Glutamatergic neuron (in vitro differentiated cells): ENCODE measurements at regions not wholly inside any gene's neighbourhood (a gene's known extent, or its start where the extent isn't known, plus 50 kb on each side); places are given as distances from the start of the nearest gene placed in this dataset.

Experiments
- DNase-seq: peaks from one replicate; pipeline ENCODE4 v3.0.0; 2022
- H3K27ac Mint-ChIP-seq: one replicate; pipeline ENCODE4 v1.8.0; 2020; ENCODE audit warnings: mild to moderate bottlenecking, mixed read lengths, inconsistent platforms; ENCODE audit not compliant: unreplicated experiment
- H3K27me3 Mint-ChIP-seq: one replicate; pipeline ENCODE4 v1.8.0; 2020; ENCODE audit warnings: mild to moderate bottlenecking, moderate library complexity, mixed read lengths, inconsistent platforms; ENCODE audit not compliant: unreplicated experiment
- H3K36me3 Mint-ChIP-seq: one replicate; pipeline ENCODE4 v1.8.0; 2020; ENCODE audit warnings: mild to moderate bottlenecking, mixed read lengths, inconsistent platforms; ENCODE audit not compliant: unreplicated experiment
- H3K4me1 Mint-ChIP-seq: one replicate; pipeline ENCODE4 v1.8.0; 2020; ENCODE audit warnings: mild to moderate bottlenecking, low read depth, mixed read lengths, inconsistent platforms; ENCODE audit not compliant: unreplicated experiment
- H3K4me3 Mint-ChIP-seq: one replicate; pipeline ENCODE4 v1.8.0; 2020; ENCODE audit warnings: mild to moderate bottlenecking, mixed read lengths, inconsistent platforms; ENCODE audit not compliant: unreplicated experiment
- H3K9me3 Mint-ChIP-seq: one replicate; pipeline ENCODE4 v1.8.0; 2020; ENCODE audit warnings: mild to moderate bottlenecking, moderate library complexity, mixed read lengths, inconsistent platforms; ENCODE audit not compliant: unreplicated experiment
- TF ChIP-seq, protein P1 (sequence below): fragments of 200-600 bp; sonication (generic); IDR thresholded peaks from one replicate; pipeline ENCODE4 v1.5.0; 2021; ENCODE audit not compliant: partially characterized antibody, unreplicated experiment

DNA sequence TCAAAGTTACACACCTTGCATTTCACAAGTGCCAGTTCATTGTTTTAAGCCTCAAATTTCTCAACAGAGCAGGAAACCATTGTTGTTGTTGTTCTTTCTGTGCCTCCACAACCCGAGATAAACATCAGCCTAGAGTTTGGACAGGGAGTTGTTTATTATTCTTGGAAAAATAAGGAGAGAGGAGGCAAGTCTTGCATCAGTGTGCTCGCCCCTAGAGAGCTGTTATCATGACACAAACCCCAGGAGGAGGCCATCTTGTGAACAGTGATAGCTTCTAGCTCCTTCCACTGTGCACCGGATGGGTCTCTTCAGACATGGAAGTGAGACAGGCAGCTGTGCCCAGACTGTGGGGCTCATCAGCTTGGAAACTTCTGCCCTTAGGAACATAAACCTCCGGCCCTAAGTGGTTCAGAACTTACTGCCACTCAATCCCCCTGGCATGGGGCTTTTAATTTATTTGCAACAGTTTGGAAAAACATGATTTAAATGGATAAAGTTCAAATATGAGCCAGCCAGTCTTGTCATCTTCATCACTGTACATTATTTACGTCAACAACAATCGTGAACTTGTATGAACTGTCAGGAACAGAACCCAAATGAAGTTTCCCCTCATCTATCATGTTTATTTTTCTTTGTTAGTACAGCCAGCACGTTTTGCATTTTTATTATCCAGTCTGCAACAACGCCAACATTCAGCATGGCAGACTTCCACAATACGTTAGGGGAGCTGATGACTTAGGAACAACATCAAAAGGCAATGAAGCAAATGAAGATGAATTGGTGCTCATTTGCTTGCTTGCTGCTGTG, 181.7 kb upstream of the S1PR3 start:
- no peaks in the 10 kb centered on the region for H3K27me3 Mint-ChIP-seq
- TF ChIP-seq, protein P1, sequence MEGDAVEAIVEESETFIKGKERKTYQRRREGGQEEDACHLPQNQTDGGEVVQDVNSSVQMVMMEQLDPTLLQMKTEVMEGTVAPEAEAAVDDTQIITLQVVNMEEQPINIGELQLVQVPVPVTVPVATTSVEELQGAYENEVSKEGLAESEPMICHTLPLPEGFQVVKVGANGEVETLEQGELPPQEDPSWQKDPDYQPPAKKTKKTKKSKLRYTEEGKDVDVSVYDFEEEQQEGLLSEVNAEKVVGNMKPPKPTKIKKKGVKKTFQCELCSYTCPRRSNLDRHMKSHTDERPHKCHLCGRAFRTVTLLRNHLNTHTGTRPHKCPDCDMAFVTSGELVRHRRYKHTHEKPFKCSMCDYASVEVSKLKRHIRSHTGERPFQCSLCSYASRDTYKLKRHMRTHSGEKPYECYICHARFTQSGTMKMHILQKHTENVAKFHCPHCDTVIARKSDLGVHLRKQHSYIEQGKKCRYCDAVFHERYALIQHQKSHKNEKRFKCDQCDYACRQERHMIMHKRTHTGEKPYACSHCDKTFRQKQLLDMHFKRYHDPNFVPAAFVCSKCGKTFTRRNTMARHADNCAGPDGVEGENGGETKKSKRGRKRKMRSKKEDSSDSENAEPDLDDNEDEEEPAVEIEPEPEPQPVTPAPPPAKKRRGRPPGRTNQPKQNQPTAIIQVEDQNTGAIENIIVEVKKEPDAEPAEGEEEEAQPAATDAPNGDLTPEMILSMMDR = no peak
- no peaks in the 10 kb centered on the region for H3K9me3 Mint-ChIP-seq
- peaks cover 5% of the 10 kb centered on the region for H3K36me3 Mint-ChIP-seq
- DNase-seq = no peak
- H3K27ac Mint-ChIP-seq = no peak overlapping the region
- H3K4me1 Mint-ChIP-seq = no peaks in the 10 kb centered on the region
- no peak overlapping the region for H3K4me3 Mint-ChIP-seq

DNA sequence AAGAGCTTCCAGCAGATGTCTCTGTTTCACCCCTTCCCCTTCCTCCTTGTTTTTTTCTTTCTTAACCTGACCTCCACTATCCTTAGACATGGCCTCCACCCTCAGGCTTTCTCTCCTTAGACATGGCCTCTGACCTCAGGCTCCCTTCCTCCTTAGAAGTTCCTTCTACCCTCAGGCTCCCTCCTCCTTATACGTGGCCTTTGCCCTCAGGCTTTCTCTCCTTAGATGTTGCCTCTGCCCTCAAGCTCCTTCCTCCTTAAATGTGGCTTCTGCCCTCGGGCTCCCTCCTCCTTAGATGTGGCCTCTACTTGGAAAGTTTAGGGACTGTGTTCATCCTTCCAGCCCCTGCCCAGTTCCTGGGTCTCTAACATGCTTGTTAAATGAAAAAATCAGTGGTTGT, 180.4 kb upstream of the S1PR3 start:
- no peaks in the 10 kb centered on the region for H3K27me3 Mint-ChIP-seq
- TF ChIP-seq, protein P1 = no peak
- H3K27ac Mint-ChIP-seq = no peak overlapping the region
- no peaks in the 10 kb centered on the region for H3K4me1 Mint-ChIP-seq
- peaks cover 5% of the 10 kb centered on the region for H3K36me3 Mint-ChIP-seq
- no peaks in the 10 kb centered on the region for H3K9me3 Mint-ChIP-seq
- no peak overlapping the region for H3K4me3 Mint-ChIP-seq
- DNase-seq = no peak

DNA sequence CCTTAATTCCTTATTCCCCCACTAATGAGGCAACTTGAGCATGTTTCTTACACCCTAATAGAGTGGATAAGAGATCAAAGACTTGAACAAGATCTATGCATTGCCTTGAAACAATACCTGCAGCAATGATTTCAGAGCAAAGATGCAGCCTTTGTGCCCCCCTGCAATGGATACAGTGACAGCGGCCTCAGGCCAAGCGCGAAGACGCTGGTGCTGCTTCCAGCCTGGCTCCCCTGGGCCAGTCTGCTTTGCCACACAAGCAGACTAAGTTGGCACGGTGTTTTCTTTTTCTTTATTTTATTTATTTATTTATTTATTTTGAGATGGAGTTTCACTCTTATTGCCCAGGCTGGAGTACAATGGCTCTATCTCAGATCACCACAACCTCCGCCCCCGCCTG, 179.8 kb upstream of the S1PR3 start:
- Mint-ChIP-seq H3K9me3 (no peaks in the 10 kb centered on the region), H3K27ac (no peak overlapping the region), H3K4me3 (no peak overlapping the region), H3K36me3 (peaks cover under 1% of the 10 kb centered on the region), H3K4me1 (no peaks in the 10 kb centered on the region), H3K27me3 (no peaks in the 10 kb centered on the region)
- TF ChIP-seq, protein P1 = no peak
- no peak for DNase-seq

DNA sequence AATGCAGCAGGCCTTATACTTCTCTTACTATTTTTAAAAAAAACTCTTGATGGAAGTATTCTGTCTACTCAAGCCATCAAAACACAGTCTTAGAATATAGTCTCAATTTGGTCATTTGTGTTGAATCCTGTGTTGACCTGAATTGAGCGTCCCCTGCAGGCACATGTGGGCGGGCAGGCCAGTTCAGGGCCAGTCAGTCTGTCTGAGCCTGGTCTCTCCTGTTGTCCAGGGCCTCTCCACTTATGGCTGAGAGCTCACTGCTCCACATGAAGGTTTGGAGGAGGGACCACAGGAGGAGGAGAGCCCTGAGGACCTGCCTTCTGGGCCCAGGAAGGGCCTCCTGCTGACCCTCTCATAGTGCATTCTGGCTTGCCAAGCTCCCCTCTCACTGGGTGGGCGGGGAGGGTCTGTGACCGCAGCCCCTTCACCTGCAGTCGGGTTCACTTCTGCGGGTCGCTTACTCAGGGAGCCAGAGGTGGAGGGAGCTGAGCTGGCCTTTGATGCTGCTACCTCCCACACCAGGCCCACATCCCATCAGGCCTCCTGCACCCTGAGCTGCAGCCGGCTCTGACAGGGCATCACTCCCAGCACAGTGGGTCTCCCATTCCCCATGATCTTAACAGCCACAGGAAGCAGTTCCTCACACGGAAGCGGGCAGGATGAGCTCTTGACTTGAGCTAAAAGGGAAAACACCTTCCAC, 178.2 kb upstream of the S1PR3 start:
- no peak for DNase-seq

More for the DNA sequence above, 178.2 kb upstream of the S1PR3 start:
- no peak overlapping the region for H3K27ac Mint-ChIP-seq
- no peaks in the 10 kb centered on the region for H3K4me1 Mint-ChIP-seq
- H3K27me3 Mint-ChIP-seq = no peaks in the 10 kb centered on the region
- no peaks in the 10 kb centered on the region for H3K9me3 Mint-ChIP-seq
- TF ChIP-seq, protein P1 = no peak
- no peak overlapping the region for H3K4me3 Mint-ChIP-seq
- no peaks in the 10 kb centered on the region for H3K36me3 Mint-ChIP-seq
